CD4-positive, alpha-beta T cell (primary cell): ENCODE measurements at regions not wholly inside any gene's neighbourhood (a gene's known extent, or its start where the extent isn't known, plus 50 kb on each side); places are given as distances from the start of the nearest gene placed in this dataset.
"Not testable (repeated sequence)": the region's sequence is repeated elsewhere in the genome, so short reads cannot be mapped to it uniquely, and the experiment has no call there.

Experiments used
- ATAC-seq: fragments of 200-7000 bp; cut with Tn5 transposase; one replicate; pipeline ENCODE4 v1.10.0; 2022; ENCODE audit warnings: mild to moderate bottlenecking; ENCODE audit not compliant: poor library complexity
- CTCF ChIA-PET: fragments of 350-600 bp; sonication (Branson Sonifier 250); formaldehyde crosslinking; loops from one replicate; lab custom pipeline; 2021; ENCODE audit warnings: antibody characterized with exemption, inconsistent platforms; lab: Charles Lee
- POLR2A ChIA-PET: fragments of 350-600 bp; sonication (Branson Sonifier 250); formaldehyde crosslinking; loops from one replicate; lab custom pipeline; 2021; ENCODE audit warnings: antibody characterized with exemption, inconsistent platforms; lab: Charles Lee
- DNase-seq, 14 experiments: peaks; one replicate each; pipeline ENCODE4 v3.0.0-alpha.2; 2013 to 2020; ENCODE audit warnings: mixed read lengths in 2 of 14
- H3K27ac ChIP-seq, 2 donors: one replicate each; pipeline versions ENCODE4 v1.5.1 to v1.7.0; 2013; ENCODE audit warnings: low read length in 2 of 2, low read depth in 1 of 2, mild to moderate bottlenecking in 1 of 2
- H3K27me3 ChIP-seq, 2 experiments: 1 replicate in 1 of 2; 2 replicates in 1 of 2; pipeline versions ENCODE4 v1.6.1 to v1.7.0; 2013; ENCODE audit warnings: low read length in 2 of 2, control low read depth in 1 of 2, mild to moderate bottlenecking in 1 of 2, moderate library complexity in 1 of 2; ENCODE audit not compliant: insufficient read depth in 2 of 2, control insufficient read depth in 1 of 2
- H3K36me3 ChIP-seq: one replicate; pipeline ENCODE4 v1.6.1; 2013; ENCODE audit warnings: low read length, control low read depth; ENCODE audit not compliant: insufficient read depth
- H3K4me1 ChIP-seq: one replicate; pipeline ENCODE4 v1.6.1; 2013; ENCODE audit warnings: low read length, control low read depth; ENCODE audit not compliant: insufficient read depth
- H3K4me3 ChIP-seq: one replicate; pipeline ENCODE4 v1.5.1; 2013; ENCODE audit warnings: mild to moderate bottlenecking, low read length, moderate library complexity
- H3K9me3 ChIP-seq, 2 experiments: 1 replicate in 1 of 2; 2 replicates in 1 of 2; pipeline versions ENCODE4 v1.6.1 to v1.7.0; 2013; ENCODE audit warnings: low read length in 2 of 2, mild to moderate bottlenecking in 2 of 2, control low read depth in 1 of 2, moderate library complexity in 1 of 2; ENCODE audit not compliant: control insufficient read depth in 1 of 2, insufficient read depth in 1 of 2
- H3K27ac Mint-ChIP-seq: one replicate; pipeline ENCODE4 v1.8.0; 2020; ENCODE audit warnings: mixed read lengths
- H3K27me3 Mint-ChIP-seq: one replicate; pipeline ENCODE4 v1.8.0; 2021; ENCODE audit warnings: mixed read lengths
- H3K36me3 Mint-ChIP-seq: one replicate; pipeline ENCODE4 v1.8.0; 2021; ENCODE audit warnings: low read depth, mixed read lengths
- H3K4me1 Mint-ChIP-seq: one replicate; pipeline ENCODE4 v1.8.0; 2021; ENCODE audit warnings: low read depth, mixed read lengths
- H3K4me3 Mint-ChIP-seq: one replicate; pipeline ENCODE4 v1.8.0; 2020; ENCODE audit warnings: mild to moderate bottlenecking, mixed read lengths
- H3K9me3 Mint-ChIP-seq: one replicate; pipeline ENCODE4 v1.8.0; 2020; ENCODE audit warnings: mixed read lengths
- intact Hi-C, 2 experiments: fragments of 100-400 bp; cut with DNase I in 1 of 2; cut with micrococcal nuclease in 1 of 2; formaldehyde crosslinking; loops; one replicate each; pipeline versions ENCODE4 v1.15.1 to v1.9.0; 2023 to 2025; cut with DNase I, micrococcal nuclease

DNA sequence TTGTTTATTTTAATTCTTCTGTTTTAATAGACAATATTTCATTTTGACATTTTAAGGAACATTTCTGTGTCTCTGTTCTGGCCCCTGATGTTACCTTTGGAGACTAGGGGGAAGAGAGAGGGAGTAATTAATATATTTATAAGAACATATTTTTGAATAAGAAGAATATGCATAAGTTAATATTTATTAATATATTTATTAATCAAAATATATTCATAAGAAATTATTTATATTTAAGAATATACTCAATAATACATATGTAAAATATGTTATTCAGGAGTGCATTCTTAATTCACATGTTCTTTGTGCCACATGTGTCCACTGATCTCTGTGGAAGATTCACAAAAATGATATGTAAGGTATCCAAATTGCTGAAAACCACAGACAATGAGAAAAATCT, 1687.7 kb downstream of the SPATA31A7 start:
- ATAC-seq, H3K4me3 ChIP-seq, H3K36me3 Mint-ChIP-seq, H3K27ac ChIP-seq, H3K4me1 ChIP-seq, H3K4me3 Mint-ChIP-seq, H3K4me1 Mint-ChIP-seq, H3K9me3 Mint-ChIP-seq, H3K36me3 ChIP-seq, H3K27me3 ChIP-seq, intact Hi-C loops, DNase-seq, CTCF ChIA-PET, POLR2A ChIA-PET, H3K9me3 ChIP-seq, H3K27ac Mint-ChIP-seq: not testable (repeated sequence)
- H3K27me3 Mint-ChIP-seq, result peaks cover 42% of the 10 kb centered on the region

DNA sequence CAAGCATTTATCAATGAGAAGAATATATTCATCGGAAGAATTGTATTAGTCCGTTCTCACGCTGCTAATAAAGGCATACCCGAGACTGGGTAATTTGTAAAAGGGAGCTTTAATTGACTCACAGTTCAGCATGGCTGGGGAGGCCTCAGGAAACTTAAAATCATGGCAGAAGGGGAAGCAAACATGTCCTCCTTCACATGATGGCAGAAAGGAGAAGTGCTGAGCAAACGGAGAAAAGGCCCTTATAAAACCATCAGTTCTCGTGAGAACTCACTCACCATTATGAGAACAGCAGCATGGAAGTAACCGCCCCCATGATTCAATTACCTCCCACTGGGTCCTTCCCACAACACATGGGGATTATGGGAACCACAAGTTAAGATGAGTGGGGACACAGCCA, 1688.2 kb downstream of the SPATA31A7 start:
- H3K4me1 ChIP-seq, intact Hi-C loops, H3K4me1 Mint-ChIP-seq, H3K4me3 ChIP-seq, H3K27me3 ChIP-seq, H3K27ac Mint-ChIP-seq, H3K36me3 ChIP-seq, H3K9me3 ChIP-seq, H3K36me3 Mint-ChIP-seq, H3K27ac ChIP-seq, H3K4me3 Mint-ChIP-seq, CTCF ChIA-PET, POLR2A ChIA-PET, ATAC-seq, H3K9me3 Mint-ChIP-seq, DNase-seq: not testable (repeated sequence)
- H3K27me3 Mint-ChIP-seq, result peaks cover 46% of the 10 kb centered on the region

DNA sequence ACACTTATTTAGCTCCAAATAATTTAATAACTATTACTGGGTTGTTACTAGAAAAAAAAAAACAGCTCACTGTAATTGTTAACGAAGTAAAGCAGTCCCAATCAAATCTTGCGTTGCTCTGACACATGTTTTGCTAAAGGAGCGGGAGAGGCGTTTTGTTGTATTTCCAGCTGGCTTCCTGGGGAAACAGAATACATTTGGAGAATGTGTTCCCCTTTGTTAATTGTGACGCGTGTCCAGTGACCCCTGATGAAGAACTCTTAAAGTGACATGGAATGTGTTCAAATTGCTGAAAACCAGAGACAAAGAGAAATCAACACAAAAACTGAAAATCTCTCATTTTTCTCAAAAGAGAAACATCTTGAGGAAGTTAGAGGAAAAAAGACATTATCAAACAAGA, 1690.6 kb downstream of the SPATA31A7 start:
- ATAC-seq, POLR2A ChIA-PET, H3K4me3 ChIP-seq, H3K36me3 Mint-ChIP-seq, H3K27ac Mint-ChIP-seq, H3K9me3 ChIP-seq, H3K4me1 Mint-ChIP-seq, H3K36me3 ChIP-seq, H3K9me3 Mint-ChIP-seq, H3K4me1 ChIP-seq, CTCF ChIA-PET, H3K4me3 Mint-ChIP-seq, H3K27ac ChIP-seq, DNase-seq, intact Hi-C loops, H3K27me3 ChIP-seq: not testable (repeated sequence)
- peaks cover 36% of the 10 kb centered on the region for H3K27me3 Mint-ChIP-seq

DNA sequence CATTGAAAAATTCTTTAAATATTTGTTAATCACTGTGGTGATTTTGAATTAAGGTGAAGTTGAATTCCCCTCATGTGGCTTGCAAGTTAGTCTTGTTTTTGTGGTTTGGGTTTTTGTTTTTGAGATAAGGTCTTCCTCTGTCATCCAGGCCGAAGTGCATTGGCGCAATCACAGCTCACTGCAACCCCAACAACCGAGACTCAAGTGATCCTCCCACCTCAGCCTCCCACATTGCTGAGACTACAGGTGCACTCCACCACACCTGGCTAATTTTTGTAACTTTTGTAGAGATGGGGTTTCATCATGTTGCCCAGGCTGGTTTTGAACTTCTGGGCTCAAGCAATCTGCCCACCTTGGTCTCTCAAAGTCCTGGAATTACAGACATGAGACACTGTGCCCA, 1691.1 kb downstream of the SPATA31A7 start:
- H3K4me1 Mint-ChIP-seq, ATAC-seq, H3K9me3 Mint-ChIP-seq, H3K4me3 Mint-ChIP-seq, POLR2A ChIA-PET, H3K27me3 ChIP-seq, H3K27ac ChIP-seq, H3K9me3 ChIP-seq, DNase-seq, intact Hi-C loops, H3K36me3 Mint-ChIP-seq, H3K4me3 ChIP-seq, H3K4me1 ChIP-seq, H3K36me3 ChIP-seq, H3K27ac Mint-ChIP-seq, CTCF ChIA-PET: not testable (repeated sequence)
- H3K27me3 Mint-ChIP-seq, result peaks cover 36% of the 10 kb centered on the region

- H3K9me3 Mint-ChIP-seq, H3K36me3 Mint-ChIP-seq, H3K27ac ChIP-seq, H3K36me3 ChIP-seq, POLR2A ChIA-PET, H3K27ac Mint-ChIP-seq, H3K4me1 Mint-ChIP-seq, H3K9me3 ChIP-seq, CTCF ChIA-PET, H3K4me3 Mint-ChIP-seq, H3K4me3 ChIP-seq, DNase-seq, H3K27me3 ChIP-seq, ATAC-seq, H3K4me1 ChIP-seq, intact Hi-C loops: not testable (repeated sequence)
- H3K27me3 Mint-ChIP-seq, result peaks cover 36% of the 10 kb centered on the region
Observed at GRCh38 chr9:62881811-62882210, 1692.0 kb downstream of the SPATA31A7 start.

DNA sequence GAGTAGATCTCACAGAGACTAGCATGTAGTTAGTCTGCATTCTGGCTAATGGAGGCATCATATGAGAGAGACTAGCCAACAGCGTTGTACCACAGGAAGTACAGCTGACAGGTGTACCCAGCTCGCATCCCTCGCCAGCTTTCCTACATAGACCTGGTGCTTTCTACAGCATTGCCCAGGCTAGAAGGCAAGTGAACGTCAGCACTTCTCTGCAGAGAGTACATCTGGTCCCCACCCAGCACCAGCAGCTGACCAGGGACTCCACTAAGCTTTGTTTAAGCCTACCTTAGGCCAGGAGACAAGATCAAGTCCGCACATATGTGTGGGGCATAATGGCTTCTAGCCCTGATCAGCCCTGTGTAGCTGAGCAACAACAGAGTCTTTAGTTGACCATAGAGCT, 1692.9 kb downstream of the SPATA31A7 start:
- H3K27ac ChIP-seq, H3K36me3 ChIP-seq, H3K9me3 Mint-ChIP-seq, DNase-seq, H3K4me3 Mint-ChIP-seq, ATAC-seq, H3K4me3 ChIP-seq, H3K27me3 ChIP-seq, POLR2A ChIA-PET, H3K36me3 Mint-ChIP-seq, H3K4me1 ChIP-seq, H3K27ac Mint-ChIP-seq, H3K4me1 Mint-ChIP-seq, CTCF ChIA-PET, intact Hi-C loops, H3K9me3 ChIP-seq: not testable (repeated sequence)
- peaks cover 35% of the 10 kb centered on the region for H3K27me3 Mint-ChIP-seq

GRCh38 chr9:62896692-62897091, 1706.9 kb downstream of the SPATA31A7 start:
- DNase-seq, H3K4me3 Mint-ChIP-seq, H3K4me1 Mint-ChIP-seq, H3K27ac Mint-ChIP-seq, H3K27me3 Mint-ChIP-seq, POLR2A ChIA-PET, H3K4me1 ChIP-seq, H3K4me3 ChIP-seq, H3K27me3 ChIP-seq, H3K9me3 Mint-ChIP-seq, H3K36me3 ChIP-seq, intact Hi-C loops, CTCF ChIA-PET, H3K9me3 ChIP-seq, ATAC-seq, H3K36me3 Mint-ChIP-seq, H3K27ac ChIP-seq: not testable (repeated sequence)
